Tibial nerve (tissue), 4 donors: ENCODE measurements at regions not wholly inside any gene's neighbourhood (a gene's known extent, or its start where the extent isn't known, plus 50 kb on each side); places are given as distances from the start of the nearest gene placed in this dataset.
"Not testable (repeated sequence)": the region's sequence is repeated elsewhere in the genome, so short reads cannot be mapped to it uniquely, and the experiment has no call there.

Experiments used
- EP300 ChIP-seq, 2 donors: sonication (generic); formaldehyde crosslinking; IDR thresholded peaks; one replicate each; pipeline ENCODE4 v1.6.1; 2017; ENCODE audit warnings: antibody characterized with exemption in 2 of 2, mild to moderate bottlenecking in 1 of 2
- TF ChIP-seq, protein P1 (sequence below), 5 experiments: fragments of 200-600 bp in 3 of 5; fragments of 450-650 bp in 2 of 5; sonication (generic) in 3 of 5; IDR thresholded peaks; one replicate each; pipeline ENCODE4 v1.5.1; 2016 to 2019; ENCODE audit warnings: antibody characterized with exemption in 5 of 5, mild to moderate bottlenecking in 3 of 5, moderate library complexity in 2 of 5

GRCh38 chrX:3858332-3858731 is 144.9 kb upstream of the PRKX start:
- TF ChIP-seq, protein P1, sequence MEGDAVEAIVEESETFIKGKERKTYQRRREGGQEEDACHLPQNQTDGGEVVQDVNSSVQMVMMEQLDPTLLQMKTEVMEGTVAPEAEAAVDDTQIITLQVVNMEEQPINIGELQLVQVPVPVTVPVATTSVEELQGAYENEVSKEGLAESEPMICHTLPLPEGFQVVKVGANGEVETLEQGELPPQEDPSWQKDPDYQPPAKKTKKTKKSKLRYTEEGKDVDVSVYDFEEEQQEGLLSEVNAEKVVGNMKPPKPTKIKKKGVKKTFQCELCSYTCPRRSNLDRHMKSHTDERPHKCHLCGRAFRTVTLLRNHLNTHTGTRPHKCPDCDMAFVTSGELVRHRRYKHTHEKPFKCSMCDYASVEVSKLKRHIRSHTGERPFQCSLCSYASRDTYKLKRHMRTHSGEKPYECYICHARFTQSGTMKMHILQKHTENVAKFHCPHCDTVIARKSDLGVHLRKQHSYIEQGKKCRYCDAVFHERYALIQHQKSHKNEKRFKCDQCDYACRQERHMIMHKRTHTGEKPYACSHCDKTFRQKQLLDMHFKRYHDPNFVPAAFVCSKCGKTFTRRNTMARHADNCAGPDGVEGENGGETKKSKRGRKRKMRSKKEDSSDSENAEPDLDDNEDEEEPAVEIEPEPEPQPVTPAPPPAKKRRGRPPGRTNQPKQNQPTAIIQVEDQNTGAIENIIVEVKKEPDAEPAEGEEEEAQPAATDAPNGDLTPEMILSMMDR (IDR thresholded peaks at IDR 0.05) = not testable (repeated sequence)
- not testable (repeated sequence) for TF ChIP-seq EP300 (IDR thresholded peaks at IDR 0.05)
